ENCODE measurements at regions not wholly inside any gene's neighbourhood (a gene's known extent, or its start where the extent isn't known, plus 50 kb on each side); places are given as distances from the start of the nearest gene placed in this dataset.

- DNase-seq, result no peak
Observed at GRCh38 chr14:65794674-65795279, 382.2 kb downstream of the FUT8 start.

GRCh38 chr14:65798216-65798615 lies 385.7 kb downstream of the FUT8 start:
- no peak for DNase-seq

- no peak for DNase-seq
Observed at GRCh38 chr14:65800694-65801093, 388.2 kb downstream of the FUT8 start.

- DNase-seq, result no peak
Observed at GRCh38 chr14:65802196-65802595, 389.7 kb downstream of the FUT8 start.

- DNase-seq, result no peak
Observed at GRCh38 chr14:65803885-65804284, 391.4 kb downstream of the FUT8 start.

GRCh38 chr14:65804439-65805112 lies 392.0 kb downstream of the FUT8 start:
- no peak for DNase-seq

- DNase-seq, result no peak
Observed at GRCh38 chr14:65805113-65805473, 392.6 kb downstream of the FUT8 start.

GRCh38 chr14:65808390-65808789 lies 395.9 kb downstream of the FUT8 start:
- no peak for DNase-seq

- DNase-seq, result no peak
Observed at GRCh38 chr14:65810322-65810721, 397.8 kb downstream of the FUT8 start.

- no peak for DNase-seq
Observed at GRCh38 chr14:65813760-65814384, 401.3 kb downstream of the FUT8 start.

- DNase-seq, result no peak
Observed at GRCh38 chr14:65815127-65815526, 402.6 kb downstream of the FUT8 start.

GRCh38 chr14:65817011-65817410 lies 404.5 kb downstream of the FUT8 start:
- no peak for DNase-seq

GRCh38 chr14:65819569-65819968 lies 407.0 kb downstream of the FUT8 start:
- no peak for DNase-seq

GRCh38 chr14:65821224-65821753 lies 408.8 kb downstream of the FUT8 start:
- DNase-seq, result no peak

- DNase-seq, result peak; percentile 37
Observed at GRCh38 chr14:65824285-65824977, 411.9 kb downstream of the FUT8 start.

GRCh38 chr14:65824978-65825299 lies 412.4 kb downstream of the FUT8 start:
- DNase-seq, result no peak

GRCh38 chr14:65826946-65827345 lies 414.4 kb downstream of the FUT8 start:
- no peak for DNase-seq

- DNase-seq, result no peak
Observed at GRCh38 chr14:65827520-65827919, 415.0 kb downstream of the FUT8 start.

GRCh38 chr14:65828396-65828795 lies 415.9 kb downstream of the FUT8 start:
- no peak for DNase-seq

- no peak for DNase-seq
Observed at GRCh38 chr14:65832431-65833266, 420.1 kb downstream of the FUT8 start.

- DNase-seq, result no peak
Observed at GRCh38 chr14:65833267-65833880, 420.8 kb downstream of the FUT8 start.

- DNase-seq, result no peak
Observed at GRCh38 chr14:65834051-65834450, 421.5 kb downstream of the FUT8 start.
